Astrocyte of the spinal cord (primary cell): ENCODE measurements at regions not wholly inside any gene's neighbourhood (a gene's known extent, or its start where the extent isn't known, plus 50 kb on each side); places are given as distances from the start of the nearest gene placed in this dataset.

ENCODE experiments used
- DNase-seq: peaks from one replicate; pipeline ENCODE4 v3.0.0; 2011; ENCODE audit warnings: low read depth, low spot score
- H3K4me3 ChIP-seq: 2 replicates; pipeline ENCODE4 v1.5.1; 2011; ENCODE audit warnings: low read depth, mild to moderate bottlenecking, low read length, moderate library complexity
- CTCF ChIP-seq: IDR thresholded peaks from 2 replicates; pipeline ENCODE4 v1.5.1; 2012; ENCODE audit warnings: low read depth, mild to moderate bottlenecking, low read length, inconsistent platforms
- in situ Hi-C: cut with HindIII; loops from 2 replicates; pipeline ENCODE4 v1.10.0; 2017; ENCODE audit warnings: low sequenced_read_pairs

GRCh38 chr4:11741190-11741652 is 312.5 kb upstream of the HS3ST1 start:
- in situ Hi-C loops = no loop called here
- no peak for TF ChIP-seq CTCF
- no peak overlapping the region for H3K4me3 ChIP-seq
- no peak for DNase-seq

- H3K4me3 ChIP-seq = no peak overlapping the region
- no peak for TF ChIP-seq CTCF
- in situ Hi-C loops = no loop called here
- peak; percentile 47 for DNase-seq
Measured at GRCh38 chr4:11739992-11740391, 311.3 kb upstream of the HS3ST1 start.

GRCh38 chr4:11736978-11737377 is 308.3 kb upstream of the HS3ST1 start:
- TF ChIP-seq CTCF = no peak
- in situ Hi-C loops = no loop called here
- DNase-seq = no peak
- no peak overlapping the region for H3K4me3 ChIP-seq

GRCh38 chr4:11735651-11736050 is 307.0 kb upstream of the HS3ST1 start:
- H3K4me3 ChIP-seq = no peak overlapping the region
- in situ Hi-C loops = no loop called here
- no peak for DNase-seq

GRCh38 chr4:11732155-11732554 is 303.5 kb upstream of the HS3ST1 start:
- TF ChIP-seq CTCF = no peak
- in situ Hi-C loops = no loop called here
- H3K4me3 ChIP-seq = no peak overlapping the region
- no peak for DNase-seq

More at GRCh38 chr4:11735651-11736050, 307.0 kb upstream of the HS3ST1 start:
- no peak for TF ChIP-seq CTCF

GRCh38 chr4:11730545-11730944 is 301.9 kb upstream of the HS3ST1 start:
- H3K4me3 ChIP-seq = no peak overlapping the region
- in situ Hi-C loops = no loop called here
- no peak for DNase-seq
- TF ChIP-seq CTCF = no peak

GRCh38 chr4:11729548-11729947 is 300.9 kb upstream of the HS3ST1 start:
- TF ChIP-seq CTCF = no peak
- in situ Hi-C loops = no loop called here
- DNase-seq = no peak
- H3K4me3 ChIP-seq = no peak overlapping the region
